ENCODE measurements at regions not wholly inside any gene's neighbourhood (a gene's known extent, or its start where the extent isn't known, plus 50 kb on each side); places are given as distances from the start of the nearest gene placed in this dataset.

GRCh38 chr11:115705200-115705599, 201.0 kb upstream of the CADM1 start:
- TF ChIP-seq, protein P1, sequence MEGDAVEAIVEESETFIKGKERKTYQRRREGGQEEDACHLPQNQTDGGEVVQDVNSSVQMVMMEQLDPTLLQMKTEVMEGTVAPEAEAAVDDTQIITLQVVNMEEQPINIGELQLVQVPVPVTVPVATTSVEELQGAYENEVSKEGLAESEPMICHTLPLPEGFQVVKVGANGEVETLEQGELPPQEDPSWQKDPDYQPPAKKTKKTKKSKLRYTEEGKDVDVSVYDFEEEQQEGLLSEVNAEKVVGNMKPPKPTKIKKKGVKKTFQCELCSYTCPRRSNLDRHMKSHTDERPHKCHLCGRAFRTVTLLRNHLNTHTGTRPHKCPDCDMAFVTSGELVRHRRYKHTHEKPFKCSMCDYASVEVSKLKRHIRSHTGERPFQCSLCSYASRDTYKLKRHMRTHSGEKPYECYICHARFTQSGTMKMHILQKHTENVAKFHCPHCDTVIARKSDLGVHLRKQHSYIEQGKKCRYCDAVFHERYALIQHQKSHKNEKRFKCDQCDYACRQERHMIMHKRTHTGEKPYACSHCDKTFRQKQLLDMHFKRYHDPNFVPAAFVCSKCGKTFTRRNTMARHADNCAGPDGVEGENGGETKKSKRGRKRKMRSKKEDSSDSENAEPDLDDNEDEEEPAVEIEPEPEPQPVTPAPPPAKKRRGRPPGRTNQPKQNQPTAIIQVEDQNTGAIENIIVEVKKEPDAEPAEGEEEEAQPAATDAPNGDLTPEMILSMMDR (IDR thresholded peaks at IDR 0.05) = no peak
- no peak for TF ChIP-seq POLR2A (IDR thresholded peaks at IDR 0.05)
